Ovary (tissue), 3 donors: ENCODE measurements at regions not wholly inside any gene's neighbourhood (a gene's known extent, or its start where the extent isn't known, plus 50 kb on each side); places are given as distances from the start of the nearest gene placed in this dataset.

Experiments used
- EP300 ChIP-seq: sonication (generic); formaldehyde crosslinking; IDR thresholded peaks from one replicate; pipeline ENCODE4 v1.6.1; 2017; ENCODE audit warnings: antibody characterized with exemption
- POLR2A ChIP-seq: fragments of 450-650 bp; IDR thresholded peaks from one replicate; pipeline ENCODE4 v1.6.1; 2017; ENCODE audit warnings: antibody characterized with exemption, mild to moderate bottlenecking, moderate library complexity
- TF ChIP-seq, protein P1 (sequence below), 3 donors: fragments of 450-650 bp in 2 of 3; fragments of 200-600 bp in 1 of 3; IDR thresholded peaks; one replicate each; pipeline versions ENCODE4 v1.5.1 to v1.8.0; 2016 to 2022; ENCODE audit warnings: antibody characterized with exemption in 3 of 3, mild to moderate bottlenecking in 1 of 3
- donor health status: DM: no; HTN: no; CAD: no.

GRCh38 chr13:104577071-104577815, 1511.0 kb upstream of the SLC10A2 start:
- TF ChIP-seq POLR2A (no peak), EP300 (no peak)
- TF ChIP-seq, protein P1, sequence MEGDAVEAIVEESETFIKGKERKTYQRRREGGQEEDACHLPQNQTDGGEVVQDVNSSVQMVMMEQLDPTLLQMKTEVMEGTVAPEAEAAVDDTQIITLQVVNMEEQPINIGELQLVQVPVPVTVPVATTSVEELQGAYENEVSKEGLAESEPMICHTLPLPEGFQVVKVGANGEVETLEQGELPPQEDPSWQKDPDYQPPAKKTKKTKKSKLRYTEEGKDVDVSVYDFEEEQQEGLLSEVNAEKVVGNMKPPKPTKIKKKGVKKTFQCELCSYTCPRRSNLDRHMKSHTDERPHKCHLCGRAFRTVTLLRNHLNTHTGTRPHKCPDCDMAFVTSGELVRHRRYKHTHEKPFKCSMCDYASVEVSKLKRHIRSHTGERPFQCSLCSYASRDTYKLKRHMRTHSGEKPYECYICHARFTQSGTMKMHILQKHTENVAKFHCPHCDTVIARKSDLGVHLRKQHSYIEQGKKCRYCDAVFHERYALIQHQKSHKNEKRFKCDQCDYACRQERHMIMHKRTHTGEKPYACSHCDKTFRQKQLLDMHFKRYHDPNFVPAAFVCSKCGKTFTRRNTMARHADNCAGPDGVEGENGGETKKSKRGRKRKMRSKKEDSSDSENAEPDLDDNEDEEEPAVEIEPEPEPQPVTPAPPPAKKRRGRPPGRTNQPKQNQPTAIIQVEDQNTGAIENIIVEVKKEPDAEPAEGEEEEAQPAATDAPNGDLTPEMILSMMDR (IDR thresholded peaks at IDR 0.05) = no peak
